HL-60 (cell line): ENCODE measurements at regions not wholly inside any gene's neighbourhood (a gene's known extent, or its start where the extent isn't known, plus 50 kb on each side); places are given as distances from the start of the nearest gene placed in this dataset.

Experiments used
- DNase-seq, 2 experiments: peaks; one replicate each; pipeline ENCODE4 v3.0.0-alpha.2; 2010 to 2020; ENCODE audit warnings: low read depth in 1 of 2, low spot score in 1 of 2
- H3K27ac ChIP-seq: fragments of 250-450 bp; sonication (Bioruptor Pico); replicated peaks from 2 replicates; pipeline ENCODE4 v1.5.1; 2020; ENCODE audit warnings: mild to moderate bottlenecking, moderate library complexity
- H3K27me3 ChIP-seq: fragments of 250-450 bp; sonication (Bioruptor Pico); 2 replicates; pipeline ENCODE4 v1.5.1; 2021; ENCODE audit warnings: mild to moderate bottlenecking, moderate library complexity; ENCODE audit not compliant: insufficient read depth, poor library complexity, severe bottlenecking
- H3K4me3 ChIP-seq: replicated peaks from 2 replicates; pipeline ENCODE4 v1.5.1; 2011; ENCODE audit warnings: mild to moderate bottlenecking, control low read depth, low read length; ENCODE audit not compliant: insufficient read depth
- CTCF ChIP-seq: IDR thresholded peaks from one replicate; pipeline ENCODE4 v1.5.1; 2011; ENCODE audit warnings: low read length, control low read depth, inconsistent platforms; ENCODE audit not compliant: insufficient read depth
- GABPA ChIP-seq: IDR thresholded peaks from 2 replicates; pipeline ENCODE4 v1.6.1; 2012; ENCODE audit warnings: low read depth
- POLR2AphosphoS5 ChIP-seq: IDR thresholded peaks from 2 replicates; pipeline ENCODE4 v1.6.1; 2012; ENCODE audit warnings: low read depth
- SPI1 ChIP-seq: IDR thresholded peaks from 2 replicates; pipeline ENCODE4 v1.6.1; 2012; ENCODE audit warnings: low read depth, mild to moderate bottlenecking, borderline replicate concordance
- TF ChIP-seq, protein P1 (sequence below): IDR thresholded peaks from 2 replicates; pipeline ENCODE4 v1.6.1; 2012; ENCODE audit warnings: low read depth; ENCODE audit not compliant: insufficient replicate concordance

DNA sequence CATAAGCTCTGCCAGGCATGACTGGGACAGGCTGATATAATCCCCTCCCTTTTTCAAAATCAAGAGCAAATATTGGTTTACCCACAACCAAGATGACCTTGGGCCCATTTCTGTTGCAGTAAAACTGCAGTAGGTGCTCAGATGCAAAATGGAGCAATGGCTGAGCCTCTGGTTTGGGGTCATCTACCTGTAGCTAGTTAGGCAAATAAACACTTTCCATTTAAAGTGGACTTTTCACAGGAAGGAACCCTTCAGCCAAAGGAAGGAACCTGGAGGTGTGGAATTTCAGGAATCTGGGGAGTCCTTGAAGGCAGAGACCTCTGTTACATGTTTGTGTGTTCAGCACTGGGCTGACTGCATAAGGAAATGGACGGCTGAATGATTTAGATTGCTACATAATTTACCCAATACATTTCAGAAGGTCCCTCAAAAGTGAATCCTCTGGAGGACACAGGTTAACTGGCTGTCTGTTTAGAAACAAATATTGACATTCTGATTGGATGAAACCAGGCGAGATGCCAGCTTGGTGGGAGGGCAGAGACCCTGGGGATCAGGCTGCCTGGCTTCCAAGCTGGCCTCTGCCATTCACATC, 170.1 kb upstream of the ZNF618 start:
- TF ChIP-seq SPI1 (no peak), GABPA (no peak), POLR2AphosphoS5 (no peak), CTCF (no peak)
- TF ChIP-seq, protein P1, sequence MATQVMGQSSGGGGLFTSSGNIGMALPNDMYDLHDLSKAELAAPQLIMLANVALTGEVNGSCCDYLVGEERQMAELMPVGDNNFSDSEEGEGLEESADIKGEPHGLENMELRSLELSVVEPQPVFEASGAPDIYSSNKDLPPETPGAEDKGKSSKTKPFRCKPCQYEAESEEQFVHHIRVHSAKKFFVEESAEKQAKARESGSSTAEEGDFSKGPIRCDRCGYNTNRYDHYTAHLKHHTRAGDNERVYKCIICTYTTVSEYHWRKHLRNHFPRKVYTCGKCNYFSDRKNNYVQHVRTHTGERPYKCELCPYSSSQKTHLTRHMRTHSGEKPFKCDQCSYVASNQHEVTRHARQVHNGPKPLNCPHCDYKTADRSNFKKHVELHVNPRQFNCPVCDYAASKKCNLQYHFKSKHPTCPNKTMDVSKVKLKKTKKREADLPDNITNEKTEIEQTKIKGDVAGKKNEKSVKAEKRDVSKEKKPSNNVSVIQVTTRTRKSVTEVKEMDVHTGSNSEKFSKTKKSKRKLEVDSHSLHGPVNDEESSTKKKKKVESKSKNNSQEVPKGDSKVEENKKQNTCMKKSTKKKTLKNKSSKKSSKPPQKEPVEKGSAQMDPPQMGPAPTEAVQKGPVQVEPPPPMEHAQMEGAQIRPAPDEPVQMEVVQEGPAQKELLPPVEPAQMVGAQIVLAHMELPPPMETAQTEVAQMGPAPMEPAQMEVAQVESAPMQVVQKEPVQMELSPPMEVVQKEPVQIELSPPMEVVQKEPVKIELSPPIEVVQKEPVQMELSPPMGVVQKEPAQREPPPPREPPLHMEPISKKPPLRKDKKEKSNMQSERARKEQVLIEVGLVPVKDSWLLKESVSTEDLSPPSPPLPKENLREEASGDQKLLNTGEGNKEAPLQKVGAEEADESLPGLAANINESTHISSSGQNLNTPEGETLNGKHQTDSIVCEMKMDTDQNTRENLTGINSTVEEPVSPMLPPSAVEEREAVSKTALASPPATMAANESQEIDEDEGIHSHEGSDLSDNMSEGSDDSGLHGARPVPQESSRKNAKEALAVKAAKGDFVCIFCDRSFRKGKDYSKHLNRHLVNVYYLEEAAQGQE = no peak

DNA sequence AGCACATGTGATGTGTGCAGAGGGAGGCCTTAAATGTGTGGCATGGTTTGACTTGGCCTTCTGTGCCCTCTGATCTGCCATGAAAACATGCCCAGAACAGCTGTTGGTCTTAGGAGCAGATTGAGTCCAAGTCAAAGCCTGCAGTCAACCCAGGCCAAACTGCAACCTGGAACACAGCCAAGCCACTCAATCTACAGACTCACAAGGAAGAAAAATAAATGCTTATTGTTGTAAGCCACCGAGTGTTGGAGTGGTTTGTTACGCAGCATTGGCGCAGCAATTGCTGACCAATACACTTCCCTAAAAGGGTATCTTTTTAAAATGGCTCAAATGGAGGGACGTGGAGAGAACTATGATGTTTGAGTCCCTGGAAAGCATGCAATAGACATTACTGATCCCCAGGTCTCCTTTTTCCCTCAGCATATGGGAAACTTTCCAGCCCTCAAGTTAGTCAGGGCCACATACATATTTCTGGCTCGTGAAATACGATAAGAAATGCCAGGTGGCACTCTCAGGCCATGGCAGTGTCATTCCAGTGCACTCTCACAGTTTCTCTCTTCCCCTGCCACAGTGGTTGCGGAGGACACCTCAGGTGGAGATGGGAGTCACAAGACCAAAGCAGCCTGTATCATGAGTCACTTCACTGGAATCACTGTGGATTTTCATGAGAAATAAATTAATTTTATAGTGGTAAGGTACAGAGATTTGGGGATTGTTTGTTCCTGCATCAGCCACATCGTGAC, 168.0 kb upstream of the ZNF618 start:
- TF ChIP-seq, protein P1 = no peak
- no peak for TF ChIP-seq CTCF
- TF ChIP-seq SPI1 = no peak
- TF ChIP-seq GABPA = no peak
- no peak for TF ChIP-seq POLR2AphosphoS5
- no peak overlapping the region for H3K27ac ChIP-seq
- no peak overlapping the region for H3K4me3 ChIP-seq
- no peak for DNase-seq
- H3K27me3 ChIP-seq = no peaks in the 10 kb centered on the region

More for the DNA sequence above, 170.1 kb upstream of the ZNF618 start:
- no peaks in the 10 kb centered on the region for H3K27me3 ChIP-seq
- DNase-seq = no peak
- H3K27ac ChIP-seq = no peak overlapping the region
- no peak overlapping the region for H3K4me3 ChIP-seq

DNA sequence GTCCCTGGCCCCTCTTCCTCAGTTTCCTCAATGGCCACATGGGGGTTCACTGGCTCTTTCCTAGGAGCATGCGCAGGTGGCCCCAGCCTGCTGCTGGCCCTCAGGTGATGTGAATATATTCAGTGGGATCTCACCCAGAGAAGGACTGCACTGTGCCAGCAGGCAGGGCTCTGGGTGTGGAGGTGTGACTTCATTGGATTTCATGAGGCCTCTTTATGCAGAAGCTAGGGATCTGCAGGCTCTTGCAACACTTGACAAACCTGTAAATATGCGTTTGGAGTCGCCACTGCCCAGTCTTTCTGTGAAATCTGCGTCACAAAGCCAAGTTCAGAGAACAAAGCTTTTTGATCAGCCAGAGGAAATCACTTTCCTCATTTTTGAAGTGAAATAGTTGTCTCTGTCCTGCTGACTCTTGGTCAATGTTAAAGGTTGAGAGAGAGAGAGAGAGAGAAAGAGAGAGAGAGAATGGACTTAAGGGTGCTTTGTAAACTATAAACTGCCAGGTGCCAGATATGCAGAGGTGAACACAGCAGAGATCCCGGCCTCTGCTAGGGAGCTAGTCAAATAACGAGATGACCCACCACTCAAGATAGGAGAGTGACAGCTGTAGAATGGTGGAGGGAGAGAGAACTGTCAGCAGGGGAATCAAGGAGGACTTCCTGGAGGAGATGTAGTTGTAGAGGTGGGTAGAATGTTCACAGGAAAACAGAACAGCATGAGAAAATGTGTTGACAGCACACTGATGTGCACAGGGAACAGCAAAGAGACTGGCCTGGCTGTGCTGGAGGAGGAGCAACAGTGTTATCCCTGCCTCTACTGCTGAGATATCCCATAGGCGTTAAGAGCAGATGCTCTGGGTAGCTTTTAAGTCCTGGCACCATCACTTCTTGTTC, 167.0 kb upstream of the ZNF618 start:
- no peak overlapping the region for H3K4me3 ChIP-seq
- TF ChIP-seq SPI1 = no peak
- TF ChIP-seq, protein P1 = no peak
- TF ChIP-seq GABPA = no peak
- no peak for TF ChIP-seq POLR2AphosphoS5
- no peak for TF ChIP-seq CTCF

More for the DNA sequence above, 167.0 kb upstream of the ZNF618 start:
- Histone ChIP-seq H3K27me3 (no peaks in the 10 kb centered on the region), H3K27ac (no peak overlapping the region)
- DNase-seq = no peak
